ENCODE measurements at regions not wholly inside any gene's neighbourhood (a gene's known extent, or its start where the extent isn't known, plus 50 kb on each side); places are given as distances from the start of the nearest gene placed in this dataset.

DNA sequence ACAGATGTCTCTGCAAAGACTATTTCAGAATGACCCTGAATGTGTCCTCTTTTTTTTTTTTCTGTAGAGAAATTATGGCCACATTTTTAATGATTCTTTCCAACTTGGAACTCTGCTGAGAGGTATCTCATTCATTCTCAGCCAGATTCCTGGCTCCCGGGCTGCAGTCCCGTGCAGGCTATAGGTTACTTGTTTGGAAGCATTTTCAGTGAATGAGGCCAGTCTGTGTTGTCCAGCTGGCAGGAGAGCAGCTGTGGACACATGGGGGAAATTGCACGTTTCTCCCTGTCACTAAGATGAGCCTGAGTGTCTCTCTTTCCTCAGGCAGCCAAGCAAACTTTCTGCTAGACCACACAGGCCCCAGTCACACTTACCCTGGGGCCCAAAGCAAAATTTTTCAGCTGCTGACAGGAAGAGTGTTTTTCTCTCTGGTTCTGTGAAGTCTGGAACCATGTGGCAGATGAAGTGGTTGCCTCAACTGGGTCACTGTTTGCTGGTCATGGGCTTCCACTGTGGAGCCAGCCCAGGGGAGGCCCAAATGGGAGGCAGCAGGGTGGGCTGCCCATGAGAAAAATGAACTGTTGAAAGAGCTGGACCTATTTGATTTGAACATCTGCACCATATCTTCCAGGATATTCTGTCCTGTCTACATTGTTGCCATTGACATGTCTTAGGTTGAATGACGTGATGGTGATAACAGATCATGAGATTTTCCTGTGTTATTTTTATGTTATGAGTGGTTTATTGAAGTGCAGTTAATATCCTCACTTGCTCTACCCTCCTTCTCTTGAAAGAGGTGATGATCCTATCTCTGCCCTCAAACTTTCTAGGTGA is 431.2 kb downstream of the LPIN1 start:
- no peak for DNase-seq

DNA sequence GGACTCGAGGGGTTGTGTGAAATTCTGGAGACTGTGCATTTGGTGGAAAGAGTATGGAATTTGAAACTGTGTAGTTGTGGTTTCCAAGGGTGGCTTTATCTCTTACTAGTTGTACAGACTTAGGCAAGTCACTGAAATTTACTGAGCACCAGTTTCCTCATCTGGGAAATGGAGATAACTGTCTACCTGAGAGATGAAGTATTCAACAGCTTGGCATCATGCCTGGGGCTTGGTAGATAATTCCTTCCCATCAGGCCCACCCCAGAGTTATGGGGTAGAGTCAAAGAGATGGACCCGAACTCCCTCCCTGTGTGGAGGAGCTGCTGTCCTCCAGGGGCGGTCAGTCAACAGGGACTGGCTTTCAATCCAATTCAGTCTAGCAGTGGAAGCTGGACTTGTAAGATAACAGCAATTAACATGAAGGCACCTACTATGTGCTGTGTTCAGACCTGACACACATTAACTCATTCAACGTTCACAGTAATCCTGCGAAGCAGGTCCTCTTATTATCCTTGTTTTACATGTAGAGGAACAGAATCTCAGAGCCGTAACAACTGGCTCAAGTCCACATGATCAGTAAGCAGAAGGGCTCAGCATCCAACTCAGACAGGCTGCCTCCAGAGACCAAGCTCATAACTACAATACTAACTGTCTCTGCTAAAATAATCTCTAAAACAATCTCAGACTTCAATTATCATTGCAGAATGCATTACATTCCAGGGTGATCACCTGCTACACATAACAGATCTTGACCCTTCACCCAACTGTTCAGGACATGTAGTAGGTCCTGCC is 432.1 kb downstream of the LPIN1 start:
- DNase-seq, result no peak

DNA sequence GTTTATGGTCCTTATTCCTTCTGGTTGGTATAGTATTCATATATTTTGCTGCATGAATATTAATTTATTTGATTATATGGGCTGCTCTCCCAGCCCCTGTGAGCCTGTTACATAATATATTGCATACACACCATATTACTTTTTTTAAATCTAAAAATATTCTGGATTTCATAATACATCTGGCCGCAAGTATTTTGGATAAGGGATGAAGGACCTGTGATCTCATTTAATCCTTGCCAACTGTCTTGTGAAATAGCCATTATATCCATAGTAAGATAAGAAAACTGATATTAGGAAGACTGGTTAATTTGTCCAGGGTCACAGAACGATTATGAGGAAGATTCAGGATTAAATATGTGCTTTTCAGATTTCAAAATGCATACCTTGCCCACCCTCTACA is 433.6 kb downstream of the LPIN1 start:
- no peak for DNase-seq

DNA sequence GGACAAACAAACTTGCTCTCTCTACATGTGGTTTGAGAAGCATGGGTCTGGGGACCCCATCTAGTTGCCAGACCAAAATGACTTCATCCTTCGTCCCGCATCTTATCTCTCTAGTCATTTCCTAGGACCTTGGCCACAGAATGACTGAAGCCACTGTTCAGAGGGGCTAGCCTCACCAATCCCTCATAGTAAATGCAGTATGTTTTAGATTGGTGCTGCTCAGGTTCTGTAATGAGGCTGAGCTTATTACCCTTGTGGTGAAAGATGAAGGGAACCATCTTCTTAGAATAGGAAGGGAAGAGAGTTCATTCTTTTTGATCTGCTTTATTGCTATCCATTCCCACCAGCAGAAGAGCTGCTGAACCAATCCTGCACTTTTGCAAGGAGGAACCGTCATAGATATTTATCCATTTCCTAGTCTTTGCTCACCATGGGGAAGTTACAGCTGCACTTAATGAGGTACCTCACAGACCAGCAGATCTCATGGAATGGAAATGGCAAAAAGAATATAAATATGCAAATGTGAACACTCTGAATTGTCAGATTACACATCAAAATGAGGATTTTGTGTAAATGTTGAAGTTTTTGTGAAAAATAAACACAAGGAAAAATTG is 436.7 kb downstream of the LPIN1 start:
- DNase-seq, result no peak

DNA sequence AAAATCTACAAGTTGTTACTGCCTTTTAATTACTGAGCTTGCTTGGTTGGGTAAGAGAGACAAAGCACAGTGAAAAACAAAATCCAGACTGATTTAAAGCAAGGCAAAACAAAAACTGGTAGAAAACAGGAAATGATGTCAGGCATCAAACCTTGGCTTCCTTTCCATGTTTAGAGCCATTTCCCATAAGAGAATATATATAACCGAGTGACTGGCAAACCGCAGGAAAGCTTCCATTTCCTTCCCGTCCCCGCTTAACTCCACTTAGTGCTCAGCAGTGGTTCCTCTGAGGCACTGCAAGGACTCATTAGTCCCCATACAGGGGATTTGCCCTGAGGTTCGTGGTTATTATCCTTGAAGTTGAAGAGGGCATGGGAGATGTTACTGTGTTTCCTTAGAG is 446.3 kb downstream of the LPIN1 start:
- DNase-seq, result no peak

DNA sequence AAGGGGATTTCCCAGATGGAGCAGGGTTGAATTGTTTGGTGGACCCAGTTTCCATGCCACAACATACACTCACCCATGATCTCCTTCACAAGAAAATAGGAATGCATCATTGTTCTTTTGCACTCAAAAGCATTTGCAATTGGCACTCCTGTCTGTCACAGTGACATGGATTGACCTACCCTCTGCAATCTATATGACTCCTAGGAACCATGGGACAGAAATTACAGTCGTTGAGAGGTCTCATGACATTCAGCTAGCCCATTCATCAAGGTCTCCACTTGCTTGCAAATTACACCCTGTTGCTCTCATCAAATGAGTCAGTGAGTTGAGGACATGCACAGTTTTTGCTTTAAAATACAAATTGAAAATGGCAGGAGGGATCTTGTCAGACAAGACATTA is 448.5 kb downstream of the LPIN1 start:
- no peak for DNase-seq

DNA sequence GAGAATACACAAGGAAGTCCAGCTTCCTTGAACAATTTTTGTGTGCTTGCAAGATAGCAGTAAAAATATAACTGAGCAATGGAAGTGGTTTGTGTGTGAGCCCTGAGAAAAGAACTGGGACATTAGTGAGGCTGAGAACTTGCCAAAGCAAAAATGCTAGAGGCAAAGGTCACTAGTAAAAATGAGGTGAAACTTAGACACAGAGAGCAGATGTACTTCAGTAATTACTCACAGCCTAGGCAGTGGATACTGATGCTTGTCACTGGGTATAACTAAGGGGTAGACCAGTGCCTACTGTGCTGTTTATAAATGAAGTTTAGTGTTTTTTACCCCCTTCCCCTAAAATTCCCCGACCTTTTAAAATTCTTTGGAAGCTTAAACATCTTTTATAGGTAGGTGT is 450.1 kb downstream of the LPIN1 start:
- DNase-seq, result no peak

DNA sequence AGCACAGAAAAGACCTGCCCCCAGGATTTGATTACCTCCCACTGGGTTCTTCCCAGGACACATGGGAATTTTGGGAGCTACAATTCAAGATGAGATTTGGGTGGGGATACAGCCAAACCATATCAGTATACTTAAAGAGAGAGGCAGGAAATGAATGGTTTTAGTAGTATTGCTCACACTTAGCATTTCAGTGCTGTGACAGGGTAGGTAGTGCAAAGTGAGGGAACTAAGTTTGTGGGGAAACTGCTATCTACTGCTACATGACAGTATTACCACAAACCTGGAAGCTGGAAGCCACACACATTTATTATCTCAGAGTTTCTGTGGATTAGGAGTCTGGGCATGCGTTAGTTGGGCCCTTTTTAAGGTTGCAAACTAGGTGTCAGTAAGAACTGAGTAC is 450.7 kb downstream of the LPIN1 start:
- no peak for DNase-seq

DNA sequence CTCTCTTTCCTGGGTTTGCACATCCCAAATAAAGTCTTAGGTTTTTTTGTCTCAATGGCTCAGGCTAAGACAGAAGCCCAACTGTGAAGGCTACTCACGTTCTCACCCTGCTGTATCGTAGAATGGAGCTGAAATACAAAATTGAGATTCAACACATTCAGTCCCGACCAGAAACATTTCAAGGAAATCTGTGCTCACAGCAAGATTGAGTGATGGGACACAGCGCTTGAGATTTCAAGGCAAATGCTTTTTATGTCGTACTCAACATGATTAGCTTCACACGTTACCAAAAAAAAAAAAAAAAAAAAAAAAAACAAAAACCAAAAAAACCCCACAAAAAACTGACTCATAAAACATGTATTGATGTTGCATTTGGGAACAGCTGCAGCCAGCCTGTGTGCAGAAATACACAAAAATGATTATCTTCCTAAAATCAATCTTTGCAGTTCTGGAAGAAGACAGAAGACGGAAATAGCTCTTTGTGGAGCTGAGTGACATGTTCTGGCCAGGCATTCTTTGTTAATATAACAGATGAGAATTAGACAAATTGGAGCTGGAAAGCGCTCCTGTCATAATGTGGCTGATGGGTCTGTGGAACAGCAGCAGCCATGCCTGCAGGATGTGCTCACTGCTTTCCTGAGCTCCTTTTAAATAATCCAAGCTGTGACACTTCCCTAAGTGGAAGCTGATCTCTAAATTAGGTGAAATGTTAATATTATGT is 453.2 kb downstream of the LPIN1 start:
- no peak for DNase-seq

DNA sequence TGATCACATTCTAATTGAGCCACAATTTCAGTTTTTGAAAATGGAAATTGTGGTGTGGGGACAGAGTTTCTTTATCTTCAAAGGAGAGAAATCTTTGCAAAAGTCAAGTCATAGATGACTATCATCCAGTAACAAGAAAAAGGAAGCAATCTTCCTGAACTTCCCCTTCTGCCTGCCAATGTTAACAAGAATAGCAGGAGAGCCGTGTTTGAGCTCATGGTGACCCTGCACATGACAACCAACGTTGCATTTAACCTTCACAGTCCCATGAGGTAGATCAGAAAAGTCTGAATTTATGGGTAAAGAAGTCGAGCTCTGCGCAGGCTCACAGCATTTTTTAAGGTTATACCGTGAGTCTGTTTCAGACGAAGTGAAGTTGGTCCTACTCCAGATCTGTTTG is 454.9 kb downstream of the LPIN1 start:
- DNase-seq, result no peak

DNA sequence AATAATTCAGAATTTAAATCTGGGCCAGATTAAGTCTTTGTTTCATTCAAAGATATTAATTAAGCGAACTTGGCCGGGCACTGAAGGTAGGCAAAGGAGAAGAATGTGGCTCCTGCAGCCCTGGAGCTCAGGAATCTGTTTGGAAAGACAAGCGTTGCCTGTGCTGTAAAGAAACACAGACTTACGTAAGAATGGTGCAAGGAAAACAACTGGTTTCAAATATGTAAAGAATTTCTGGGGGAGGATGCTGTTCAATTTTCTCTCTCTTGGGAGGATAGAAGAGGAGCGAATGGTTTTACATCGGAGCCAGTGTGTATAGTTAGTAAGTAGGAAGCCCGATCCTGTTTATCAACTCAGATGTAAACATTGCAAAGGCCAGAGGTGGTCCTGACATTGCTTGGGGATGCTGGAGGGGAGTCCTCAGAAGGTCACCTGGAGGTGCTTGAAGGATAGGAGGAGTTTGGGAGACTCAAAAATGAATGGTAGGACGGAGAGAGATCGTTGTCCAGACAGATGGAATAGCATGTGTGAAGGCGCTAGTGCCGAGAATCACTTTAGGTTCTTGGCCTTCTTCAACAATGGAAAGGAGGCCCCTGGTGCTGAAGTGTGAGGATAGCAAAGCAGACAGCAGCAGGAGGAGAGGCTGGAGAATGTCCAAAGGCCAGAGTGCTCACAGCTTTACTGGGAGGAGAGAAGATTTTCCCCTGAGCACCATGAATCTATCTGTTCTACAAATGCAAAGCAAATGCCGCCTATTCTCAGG is 456.1 kb downstream of the LPIN1 start:
- DNase-seq, result no peak

DNA sequence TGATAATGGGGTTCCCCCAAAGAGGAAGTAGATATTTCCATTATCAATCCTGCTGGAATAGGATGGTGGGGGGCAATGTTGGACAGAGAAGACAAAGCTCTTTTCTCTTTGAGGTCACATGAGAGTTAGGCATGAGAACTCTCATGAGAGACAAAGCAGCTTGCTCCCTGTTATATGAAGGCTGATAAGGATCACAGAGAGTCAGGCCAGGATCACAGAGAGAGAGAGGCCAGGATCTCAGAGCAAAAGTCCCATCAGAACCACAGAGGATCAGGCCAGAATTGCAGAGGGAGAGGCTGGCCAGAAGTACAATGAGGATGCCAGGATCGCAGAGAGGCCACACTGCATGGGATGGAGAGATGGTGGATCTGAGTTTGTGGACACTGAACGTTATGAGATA is 457.1 kb downstream of the LPIN1 start:
- no peak for DNase-seq

DNA sequence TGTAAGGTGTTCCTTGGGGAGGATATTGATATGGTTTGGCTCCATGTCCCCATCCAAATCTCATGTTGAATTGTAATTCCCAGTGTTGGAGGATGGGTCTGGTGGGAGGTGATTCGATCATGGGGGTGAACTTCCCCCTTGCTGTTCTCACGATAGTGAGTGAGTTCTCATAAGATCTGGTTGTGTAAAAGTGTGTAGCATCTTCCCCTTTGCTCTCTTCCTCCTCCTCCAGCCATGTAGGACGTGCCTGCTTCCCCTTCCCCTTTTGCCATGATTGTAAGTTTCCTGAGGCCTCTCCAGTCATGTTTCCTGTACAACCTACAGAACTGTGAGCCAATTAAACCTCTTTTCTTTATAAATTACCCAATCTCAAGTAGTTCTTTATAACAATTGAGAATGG is 458.7 kb downstream of the LPIN1 start:
- no peak for DNase-seq

DNA sequence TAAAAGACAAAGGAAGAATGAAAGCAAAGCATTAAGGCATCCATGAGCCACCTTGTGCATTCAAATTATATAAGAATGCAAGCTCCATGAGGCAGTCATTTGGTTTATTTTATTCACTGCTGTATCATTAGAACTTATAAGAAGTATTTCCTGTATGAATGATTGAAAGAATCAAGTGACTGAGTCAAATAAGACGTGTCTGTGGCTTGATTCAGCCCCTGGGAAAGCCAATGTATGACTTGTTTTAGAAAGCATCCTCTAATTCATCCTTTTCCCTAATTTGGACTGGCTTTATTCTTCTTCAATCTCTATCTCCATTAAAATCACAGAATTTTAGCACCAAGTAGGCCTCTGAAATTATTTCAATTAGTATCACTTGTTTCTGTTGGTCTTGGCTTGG is 461.1 kb downstream of the LPIN1 start:
- DNase-seq, result no peak

DNA sequence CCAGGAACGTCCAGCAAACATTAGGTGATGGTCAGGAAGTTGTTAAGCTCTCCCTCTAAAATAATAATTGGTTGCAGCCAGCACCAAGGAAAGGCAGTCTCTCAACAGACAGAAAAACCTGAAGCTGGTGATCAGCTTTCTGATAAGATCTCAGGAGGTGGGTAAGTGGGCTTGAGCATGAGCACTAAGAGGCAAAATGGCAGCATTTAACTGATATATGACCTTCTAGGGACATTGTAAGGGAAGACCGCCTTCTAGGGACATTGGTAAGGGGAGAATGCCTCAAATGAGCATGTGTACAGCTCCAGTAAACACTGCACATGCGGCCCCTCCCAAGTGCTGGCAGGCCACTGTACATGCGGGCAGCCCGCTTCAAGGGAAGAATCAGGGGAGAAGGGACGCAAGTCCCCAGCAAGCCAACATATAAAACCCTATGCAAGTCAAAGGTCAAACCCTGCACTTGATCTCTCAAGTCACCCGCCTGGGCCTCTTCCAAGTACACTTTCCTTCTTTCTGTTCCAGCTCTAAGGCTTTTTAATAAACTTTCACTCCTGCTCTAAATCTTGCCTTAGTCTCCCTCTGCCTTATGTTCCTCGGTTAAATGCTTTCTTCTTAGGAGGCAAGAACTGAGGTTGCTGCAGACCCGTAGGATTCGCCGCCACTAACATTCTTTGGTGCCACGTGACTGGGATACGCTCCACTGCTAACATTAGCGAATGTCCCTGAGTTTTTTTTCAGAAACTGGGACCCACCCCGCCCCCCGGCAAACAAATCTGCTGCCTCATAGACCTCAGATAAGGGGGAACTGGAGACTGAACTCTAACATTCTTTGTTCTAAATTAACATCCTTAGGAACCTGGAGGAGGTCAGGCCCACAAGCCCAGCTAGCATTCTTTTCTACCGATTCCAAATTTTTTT is 463.8 kb downstream of the LPIN1 start:
- DNase-seq, result no peak

DNA sequence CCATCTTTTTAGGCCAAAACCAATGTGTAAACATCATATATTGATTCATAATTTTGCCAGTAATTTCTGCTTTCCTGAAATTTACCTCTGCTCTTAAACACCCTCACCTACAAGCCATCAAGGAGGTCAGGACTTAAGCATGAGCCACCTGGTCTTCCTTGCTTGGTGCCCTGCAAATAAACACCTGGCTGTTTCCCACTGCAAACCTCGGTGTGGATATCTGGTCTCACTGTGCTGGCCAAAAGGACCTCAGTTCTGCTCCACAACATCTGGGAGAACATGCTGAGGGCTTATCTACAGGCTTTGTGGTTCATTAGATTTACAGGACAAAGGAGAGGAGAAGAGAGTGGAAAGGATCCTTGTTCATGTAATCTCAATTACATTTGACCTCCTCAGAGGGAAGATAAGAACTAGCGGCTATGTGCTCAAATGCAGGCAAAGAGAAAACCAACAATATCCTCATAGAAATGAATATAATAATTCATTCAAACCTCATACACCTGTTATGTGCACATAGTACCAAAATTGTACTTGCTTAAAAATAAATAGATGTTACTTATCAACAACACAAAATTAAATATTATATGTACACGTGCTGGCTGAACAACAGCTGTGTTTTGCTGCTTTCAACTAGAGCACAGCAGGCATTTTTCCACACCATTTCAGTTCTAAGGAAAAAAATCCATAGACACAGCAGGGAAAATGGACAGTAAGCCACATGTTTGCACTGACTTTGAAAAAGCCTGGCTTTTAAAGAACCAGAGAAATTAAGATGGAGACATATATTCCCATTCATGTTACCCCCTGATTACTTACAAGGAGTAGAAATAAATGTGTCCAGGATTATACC is 465.1 kb downstream of the LPIN1 start:
- no peak for DNase-seq

DNA sequence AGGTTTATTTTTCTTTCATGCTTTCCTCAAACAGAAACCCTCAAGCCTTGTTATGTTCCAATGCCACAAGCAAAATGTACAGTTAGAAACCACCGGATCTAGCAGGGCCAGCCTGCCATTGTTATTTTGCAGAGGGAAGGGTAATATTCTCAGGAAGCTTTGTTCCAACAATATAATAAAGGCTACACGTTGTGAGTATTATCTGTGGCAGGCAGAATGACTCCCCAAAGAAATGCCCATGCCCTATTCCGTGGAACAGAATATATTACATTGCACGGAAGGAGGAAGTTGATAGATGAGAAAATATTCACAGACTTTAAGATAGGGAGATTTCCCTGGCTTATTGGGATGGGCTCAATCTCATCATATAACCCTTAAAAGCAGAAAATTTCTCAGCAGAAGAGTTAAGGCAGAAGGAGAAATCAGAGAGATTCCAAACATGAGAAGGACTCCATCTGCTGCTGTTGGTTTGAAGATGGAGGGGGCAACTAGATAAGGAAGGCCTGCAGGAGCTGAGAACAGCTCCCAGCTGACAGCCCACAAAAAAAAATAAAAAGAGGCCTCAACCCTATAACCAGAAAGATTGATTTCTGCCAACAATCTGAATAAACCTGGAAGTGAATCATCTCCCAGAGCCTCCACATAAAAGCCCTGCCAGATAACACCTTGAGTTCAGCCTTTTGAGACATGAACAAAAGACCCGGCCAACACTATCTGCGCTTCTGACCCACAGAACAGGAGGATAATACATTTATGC is 466.6 kb downstream of the LPIN1 start:
- DNase-seq, result no peak

DNA sequence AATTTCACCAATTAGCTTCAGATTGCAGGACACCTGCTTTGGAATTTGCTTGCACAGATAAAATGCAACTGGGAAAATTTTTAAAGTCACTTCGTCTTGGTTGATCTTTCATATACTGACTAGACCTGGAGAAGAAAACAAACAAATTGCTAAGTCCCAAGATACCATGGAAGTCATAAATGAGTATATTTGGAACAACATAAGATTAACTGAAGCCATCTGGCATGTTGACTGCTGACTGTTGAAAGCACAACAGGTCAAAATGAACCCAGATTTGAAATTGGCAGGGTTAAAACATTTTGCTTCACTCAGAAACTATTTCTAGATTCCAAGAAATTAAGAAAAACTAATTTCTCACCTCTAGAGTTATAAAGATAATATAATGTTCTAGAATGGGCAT is 470.7 kb downstream of the LPIN1 start:
- DNase-seq, result no peak

DNA sequence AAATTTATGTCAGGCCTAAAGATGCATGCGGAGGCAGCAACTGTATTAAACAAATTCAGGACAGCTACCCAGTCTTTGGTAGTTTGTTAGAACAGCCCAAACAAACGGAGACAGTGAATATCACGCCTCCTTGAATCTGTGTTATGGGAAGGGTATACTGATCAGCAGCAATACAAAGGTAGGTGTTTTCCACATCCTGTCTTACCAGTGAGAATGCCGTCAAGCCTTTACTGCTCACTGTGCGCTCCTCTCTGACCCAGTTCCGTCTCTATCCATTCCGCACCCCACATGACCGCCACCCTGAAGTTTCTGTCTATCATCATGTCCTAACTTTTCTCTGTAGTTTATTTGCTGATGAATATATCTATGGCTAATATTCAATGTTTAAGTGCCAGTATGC is 473.3 kb downstream of the LPIN1 start:
- no peak for DNase-seq

DNA sequence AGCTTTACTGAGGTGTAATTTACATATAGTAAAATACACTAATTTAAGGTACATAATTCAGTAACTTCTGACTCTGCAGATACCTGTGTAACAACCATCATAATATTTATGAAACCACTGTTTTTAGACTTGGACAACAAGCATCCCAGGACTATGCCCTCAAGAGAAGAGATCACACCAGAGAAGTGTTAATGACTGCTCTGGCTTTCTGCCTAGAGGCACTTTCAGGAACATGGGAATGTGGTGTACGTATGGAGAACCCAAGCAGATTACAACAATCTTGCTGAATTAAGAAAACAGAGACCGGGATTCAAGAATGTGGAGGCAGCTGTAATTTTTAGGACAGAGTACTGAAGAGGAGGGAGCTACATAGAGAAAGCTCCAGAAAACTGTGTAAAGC is 475.2 kb downstream of the LPIN1 start:
- no peak for DNase-seq

All from NCI-H2029 (cell line).